Stimulated activated naive CD8-positive, alpha-beta T cell treated with anti-CD3 and anti-CD28 coated beads, Interleukin-15, Interleukin-2, amounts not matched to agents 100 U/mL and 50 U/mL, for 24 hours (primary cell): ENCODE measurements at regions not wholly inside any gene's neighbourhood (a gene's known extent, or its start where the extent isn't known, plus 50 kb on each side); places are given as distances from the start of the nearest gene placed in this dataset.

ENCODE experiments used
- ATAC-seq: fragments of 150-1000 bp; cut with Tn5 transposase; one replicate; pipeline ENCODE4 v1.10.0; 2021
- DNase-seq: peaks from one replicate; pipeline ENCODE4 v3.0.0; 2021

- no peak for ATAC-seq
- no peak for DNase-seq
These were observed 318.1 kb upstream of the NECTIN3 start for GRCh38 chr3:110753516-110753915.

GRCh38 chr3:110754212-110754916 lies 317.3 kb upstream of the NECTIN3 start:
- ATAC-seq (no peak), DNase-seq (no peak)

- no peak for ATAC-seq
These were observed 316.3 kb upstream of the NECTIN3 start for GRCh38 chr3:110755345-110755744.

GRCh38 chr3:110756705-110757104 lies 314.9 kb upstream of the NECTIN3 start:
- ATAC-seq (no peak), DNase-seq (no peak)

More at GRCh38 chr3:110755345-110755744, 316.3 kb upstream of the NECTIN3 start:
- no peak for DNase-seq

GRCh38 chr3:110758208-110758607 lies 313.4 kb upstream of the NECTIN3 start:
- ATAC-seq: no peak
- no peak for DNase-seq

- ATAC-seq (no peak), DNase-seq (no peak)
These were observed 304.5 kb upstream of the NECTIN3 start for GRCh38 chr3:110767156-110767555.

- DNase-seq (no peak), ATAC-seq (no peak)
These were observed 303.8 kb upstream of the NECTIN3 start for GRCh38 chr3:110767838-110768237.

- DNase-seq (no peak), ATAC-seq (no peak)
These were observed 298.1 kb upstream of the NECTIN3 start for GRCh38 chr3:110773413-110773954.

- no peak for ATAC-seq
- no peak for DNase-seq
These were observed 296.9 kb upstream of the NECTIN3 start for GRCh38 chr3:110774496-110775265.

GRCh38 chr3:110779581-110779980 lies 292.0 kb upstream of the NECTIN3 start:
- ATAC-seq: no peak

GRCh38 chr3:110783541-110783940 lies 288.1 kb upstream of the NECTIN3 start:
- DNase-seq (no peak), ATAC-seq (no peak)

More at GRCh38 chr3:110779581-110779980, 292.0 kb upstream of the NECTIN3 start:
- DNase-seq: no peak

GRCh38 chr3:110788794-110789193 lies 282.8 kb upstream of the NECTIN3 start:
- DNase-seq (no peak), ATAC-seq (no peak)

GRCh38 chr3:110789315-110789714 lies 282.3 kb upstream of the NECTIN3 start:
- ATAC-seq (no peak), DNase-seq (no peak)

GRCh38 chr3:110790631-110791030 lies 281.0 kb upstream of the NECTIN3 start:
- DNase-seq (no peak), ATAC-seq (no peak)

GRCh38 chr3:110791995-110792686 lies 279.5 kb upstream of the NECTIN3 start:
- no peak for DNase-seq
- ATAC-seq: no peak

GRCh38 chr3:110793611-110794010 lies 278.0 kb upstream of the NECTIN3 start:
- ATAC-seq (no peak), DNase-seq (no peak)

GRCh38 chr3:110795163-110795562 lies 276.5 kb upstream of the NECTIN3 start:
- no peak for DNase-seq
- ATAC-seq: no peak

GRCh38 chr3:110799271-110799670 lies 272.3 kb upstream of the NECTIN3 start:
- DNase-seq: no peak

GRCh38 chr3:110804856-110805255 lies 266.8 kb upstream of the NECTIN3 start:
- DNase-seq: no peak
- ATAC-seq: no peak

More at GRCh38 chr3:110799271-110799670, 272.3 kb upstream of the NECTIN3 start:
- no peak for ATAC-seq

GRCh38 chr3:110806924-110807323 lies 264.7 kb upstream of the NECTIN3 start:
- ATAC-seq (no peak), DNase-seq (no peak)

- DNase-seq: no peak
- no peak for ATAC-seq
These were observed 263.0 kb upstream of the NECTIN3 start for GRCh38 chr3:110808630-110809029.

- DNase-seq (no peak), ATAC-seq (no peak)
These were observed 261.3 kb upstream of the NECTIN3 start for GRCh38 chr3:110810356-110810755.

- ATAC-seq: no peak
- DNase-seq: no peak
These were observed 260.6 kb upstream of the NECTIN3 start for GRCh38 chr3:110811050-110811449.
